GM13976 (cell line): ENCODE measurements at regions not wholly inside any gene's neighbourhood (a gene's known extent, or its start where the extent isn't known, plus 50 kb on each side); places are given as distances from the start of the nearest gene placed in this dataset.

ENCODE experiments used
- DNase-seq: peaks from one replicate; pipeline ENCODE4 v3.0.0; 2012; ENCODE audit warnings: low spot score
- in situ Hi-C: fragments of 300-500 bp; cut with MboI; formaldehyde crosslinking; loops from one replicate; pipeline ENCODE4 v1.12.0; 2022; ENCODE audit warnings: low sequenced_read_pairs, mixed read lengths, inconsistent platforms; ENCODE audit not compliant: unreplicated experiment
- TF ChIP-seq, protein P1 (sequence below): IDR thresholded peaks from 2 replicates; pipeline ENCODE4 v1.5.1; 2012; ENCODE audit warnings: borderline replicate concordance, mild to moderate bottlenecking; ENCODE audit not compliant: insufficient read depth; ENCODE audit errors: extremely low read depth, missing control alignments, control extremely low read depth

- in situ Hi-C loops, result no loop called here
- TF ChIP-seq, protein P1, sequence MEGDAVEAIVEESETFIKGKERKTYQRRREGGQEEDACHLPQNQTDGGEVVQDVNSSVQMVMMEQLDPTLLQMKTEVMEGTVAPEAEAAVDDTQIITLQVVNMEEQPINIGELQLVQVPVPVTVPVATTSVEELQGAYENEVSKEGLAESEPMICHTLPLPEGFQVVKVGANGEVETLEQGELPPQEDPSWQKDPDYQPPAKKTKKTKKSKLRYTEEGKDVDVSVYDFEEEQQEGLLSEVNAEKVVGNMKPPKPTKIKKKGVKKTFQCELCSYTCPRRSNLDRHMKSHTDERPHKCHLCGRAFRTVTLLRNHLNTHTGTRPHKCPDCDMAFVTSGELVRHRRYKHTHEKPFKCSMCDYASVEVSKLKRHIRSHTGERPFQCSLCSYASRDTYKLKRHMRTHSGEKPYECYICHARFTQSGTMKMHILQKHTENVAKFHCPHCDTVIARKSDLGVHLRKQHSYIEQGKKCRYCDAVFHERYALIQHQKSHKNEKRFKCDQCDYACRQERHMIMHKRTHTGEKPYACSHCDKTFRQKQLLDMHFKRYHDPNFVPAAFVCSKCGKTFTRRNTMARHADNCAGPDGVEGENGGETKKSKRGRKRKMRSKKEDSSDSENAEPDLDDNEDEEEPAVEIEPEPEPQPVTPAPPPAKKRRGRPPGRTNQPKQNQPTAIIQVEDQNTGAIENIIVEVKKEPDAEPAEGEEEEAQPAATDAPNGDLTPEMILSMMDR, result no peak
- DNase-seq, result no peak
Measured at GRCh38 chr2:525021-525420, 152.2 kb downstream of the TMEM18 start.

- TF ChIP-seq, protein P1, result no peak
- in situ Hi-C loops, result no loop called here
- no peak for DNase-seq
Measured at GRCh38 chr2:524442-524841, 152.8 kb downstream of the TMEM18 start.

DNA sequence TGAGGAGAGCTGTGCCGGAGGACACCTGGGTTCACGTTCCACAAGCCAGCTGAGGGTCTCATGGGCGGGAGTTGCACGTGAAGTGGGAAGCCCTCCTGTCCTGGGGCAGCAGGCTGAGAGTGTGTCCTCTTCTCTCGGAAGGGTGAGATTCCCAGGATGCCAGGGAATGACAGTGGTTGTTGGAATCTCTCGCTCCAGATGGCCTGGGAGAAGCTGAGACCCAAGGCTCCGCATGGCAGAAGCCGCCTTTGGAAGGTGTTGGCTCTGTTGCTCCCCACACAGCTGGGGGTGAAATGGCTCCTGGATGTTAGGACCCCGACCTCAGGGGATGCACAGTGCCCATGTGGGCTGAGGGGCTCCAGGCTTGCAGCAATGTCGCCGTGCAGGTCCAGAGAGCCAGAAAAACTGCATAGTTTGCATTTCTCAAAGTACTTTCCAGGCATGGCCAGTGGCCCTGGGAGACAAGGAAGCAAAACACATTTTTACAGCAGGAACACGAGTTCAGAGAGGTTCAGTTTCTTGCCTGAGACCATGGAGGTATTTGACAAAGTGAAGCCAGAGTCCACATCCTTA lies 153.4 kb downstream of the TMEM18 start:
- TF ChIP-seq, protein P1, result no peak
- in situ Hi-C loops, result no loop called here
- no peak for DNase-seq

DNA sequence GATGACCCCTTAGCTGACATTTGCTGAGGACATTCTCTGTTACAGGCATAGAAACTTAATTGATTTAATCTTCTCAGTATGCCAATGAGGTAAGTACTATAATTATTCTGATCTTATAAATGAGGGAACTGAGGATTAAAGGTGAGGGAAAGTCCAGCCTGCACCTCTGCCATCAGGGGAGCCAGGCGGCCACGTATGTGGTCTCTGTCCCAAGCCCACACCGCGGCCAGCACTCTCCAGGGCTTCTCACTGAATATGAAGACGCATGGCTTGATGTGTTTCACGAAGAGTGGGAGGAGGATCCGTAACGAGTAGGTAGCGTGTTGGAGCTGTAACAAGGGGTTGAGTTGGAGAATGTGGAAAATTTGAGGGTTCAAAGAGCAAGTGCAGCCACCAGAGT lies 154.4 kb downstream of the TMEM18 start:
- in situ Hi-C loops, result no loop called here
- no peak for DNase-seq
- TF ChIP-seq, protein P1, result no peak

DNA sequence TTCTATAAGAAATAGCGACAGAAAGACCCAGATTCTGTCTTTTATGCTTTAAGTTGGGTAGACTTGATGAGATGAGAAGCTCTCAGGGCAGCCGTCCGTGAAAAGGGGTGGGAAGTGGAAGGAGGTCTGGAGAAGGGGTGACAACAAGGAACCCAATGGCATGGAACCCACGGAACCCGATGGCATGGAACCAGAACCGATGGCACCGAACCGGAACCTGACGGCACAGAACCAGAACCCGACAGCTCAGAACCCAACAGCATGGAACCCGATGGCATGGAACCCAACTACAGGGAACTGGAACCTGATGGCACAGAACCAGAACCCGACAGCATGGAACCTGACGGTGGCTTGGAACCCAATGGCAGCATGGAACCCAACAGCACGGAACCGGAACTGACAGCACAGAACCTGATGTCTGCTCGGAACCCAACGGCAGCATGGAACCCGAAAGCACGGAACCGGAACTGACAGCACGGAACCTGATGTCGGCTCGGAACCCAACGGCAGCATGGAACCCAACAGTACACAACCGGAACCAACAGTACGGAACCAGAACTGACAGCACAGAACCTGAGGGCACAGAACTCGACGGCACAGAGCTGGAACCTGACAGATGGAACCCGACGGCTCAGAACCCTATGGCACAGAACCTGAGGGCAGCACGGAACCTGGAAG lies 155.2 kb downstream of the TMEM18 start:
- in situ Hi-C loops, result no loop called here
- TF ChIP-seq, protein P1, result no peak

GRCh38 chr2:520663-521340 lies 156.4 kb downstream of the TMEM18 start:
- DNase-seq, result no peak
- TF ChIP-seq, protein P1, result no peak
- in situ Hi-C loops, result no loop called here

More for the DNA sequence above, 155.2 kb downstream of the TMEM18 start:
- DNase-seq, result no peak
